GM12892 (cell line): ENCODE measurements at regions not wholly inside any gene's neighbourhood (a gene's known extent, or its start where the extent isn't known, plus 50 kb on each side); places are given as distances from the start of the nearest gene placed in this dataset.
"Not testable (repeated sequence)": the region's sequence is repeated elsewhere in the genome, so short reads cannot be mapped to it uniquely, and the experiment has no call there.

Experiments used
- POLR2A ChIP-seq: IDR thresholded peaks from 2 replicates; pipeline ENCODE4 v1.6.1; 2011; ENCODE audit warnings: low read depth, low read length, control low read depth
- POLR2AphosphoS5 ChIP-seq: IDR thresholded peaks from 2 replicates; pipeline ENCODE4 v1.6.1; 2011; ENCODE audit warnings: low read depth, low read length, control low read depth
- TAF1 ChIP-seq: IDR thresholded peaks from 2 replicates; pipeline ENCODE4 v1.6.1; 2011; ENCODE audit warnings: low read depth, mild to moderate bottlenecking, control low read depth, low read length, borderline replicate concordance

GRCh38 chr15:96058852-96059103, 271.7 kb upstream of the NR2F2 start:
- TF ChIP-seq TAF1, POLR2A, POLR2AphosphoS5: not testable (repeated sequence)
